Sigmoid colon (tissue), 6 donors: ENCODE measurements at regions not wholly inside any gene's neighbourhood (a gene's known extent, or its start where the extent isn't known, plus 50 kb on each side); places are given as distances from the start of the nearest gene placed in this dataset.
"Not testable (repeated sequence)": the region's sequence is repeated elsewhere in the genome, so short reads cannot be mapped to it uniquely, and the experiment has no call there.

ENCODE experiments used
- DNase-seq: peaks from one replicate; pipeline ENCODE4 v3.0.0-alpha.2; 2019
- H3K27ac ChIP-seq, 4 donors: fragments of 200-600 bp; sonication (generic); one replicate each; pipeline ENCODE4 v1.5.1; 2016 to 2019; ENCODE audit warnings: mild to moderate bottlenecking in 1 of 4
- H3K27me3 ChIP-seq, 3 donors: fragments of 200-600 bp; sonication (generic); one replicate each; pipeline ENCODE4 v1.5.1; 2019; ENCODE audit warnings: mild to moderate bottlenecking in 1 of 3
- H3K36me3 ChIP-seq, 4 donors: fragments of 200-600 bp; sonication (generic); one replicate each; pipeline ENCODE4 v1.5.1; 2016 to 2019
- H3K4me1 ChIP-seq, 4 donors: fragments of 200-600 bp; sonication (generic); one replicate each; pipeline ENCODE4 v1.5.1; 2017 to 2019
- H3K4me3 ChIP-seq, 4 donors: fragments of 200-600 bp; sonication (generic); one replicate each; pipeline ENCODE4 v1.5.1; 2017 to 2019; ENCODE audit warnings: mild to moderate bottlenecking in 2 of 4, moderate library complexity in 1 of 4
- H3K9me3 ChIP-seq, 4 donors: fragments of 200-600 bp in 3 of 4; sonication (generic) in 3 of 4; one replicate each; pipeline versions ENCODE4 v1.5.1 to v1.6.1; 2013 to 2019
- EP300 ChIP-seq, 4 donors: sonication (generic); formaldehyde crosslinking; IDR thresholded peaks; one replicate each; pipeline ENCODE4 v1.6.1; 2017; ENCODE audit warnings: antibody characterized with exemption in 4 of 4
- POLR2A ChIP-seq, 2 donors: fragments of 450-650 bp; IDR thresholded peaks; one replicate each; pipeline ENCODE4 v1.6.1; 2016; ENCODE audit warnings: antibody characterized with exemption in 2 of 2, mild to moderate bottlenecking in 2 of 2, moderate library complexity in 2 of 2
- POLR2AphosphoS5 ChIP-seq, 4 donors: sonication (generic); formaldehyde crosslinking; IDR thresholded peaks; one replicate each; pipeline ENCODE4 v1.6.1; 2017; ENCODE audit warnings: antibody characterized with exemption in 4 of 4
- WGBS, 2 donors: extraction: QIAGEN DNeasy Blood & Tissue Kit; methylation state at CpG; one replicate each; pipeline ENCODE4 v1.1.7; 2013; 5-methylcytosine and 5-hydroxymethylcytosine counted together
- intact Hi-C: fragments of 100-400 bp; cut with DNase I; formaldehyde crosslinking; loops from one replicate; pipeline ENCODE4 v1.15.1; 2023
- TF ChIP-seq, protein P1 (sequence below), 4 experiments: fragments of 450-650 bp in 3 of 4; fragments of 200-600 bp in 1 of 4; IDR thresholded peaks; one replicate each; pipeline ENCODE4 v1.5.1; 2016 to 2019; ENCODE audit warnings: antibody characterized with exemption in 4 of 4, mild to moderate bottlenecking in 3 of 4, moderate library complexity in 2 of 4
- donor health status: healthy with polysubstance abuse.
- donor health status: healthy.

GRCh38 chr3:151592287-151592686 lies 131.4 kb upstream of the IGSF10 start:
- intact Hi-C loops = no loop called here
- Histone ChIP-seq H3K27ac (no peak overlapping the region), H3K4me1 (no peaks in the 10 kb centered on the region), H3K36me3 (no peaks in the 10 kb centered on the region), H3K9me3 (no peaks in the 10 kb centered on the region), H3K4me3 (no peak overlapping the region), H3K27me3 (no peaks in the 10 kb centered on the region)
- DNase-seq = no peak
- TF ChIP-seq EP300 (IDR thresholded peaks at IDR 0.05) (no peak), POLR2A (IDR thresholded peaks at IDR 0.05) (no peak), POLR2AphosphoS5 (IDR thresholded peaks at IDR 0.05) (no peak)
- TF ChIP-seq, protein P1, sequence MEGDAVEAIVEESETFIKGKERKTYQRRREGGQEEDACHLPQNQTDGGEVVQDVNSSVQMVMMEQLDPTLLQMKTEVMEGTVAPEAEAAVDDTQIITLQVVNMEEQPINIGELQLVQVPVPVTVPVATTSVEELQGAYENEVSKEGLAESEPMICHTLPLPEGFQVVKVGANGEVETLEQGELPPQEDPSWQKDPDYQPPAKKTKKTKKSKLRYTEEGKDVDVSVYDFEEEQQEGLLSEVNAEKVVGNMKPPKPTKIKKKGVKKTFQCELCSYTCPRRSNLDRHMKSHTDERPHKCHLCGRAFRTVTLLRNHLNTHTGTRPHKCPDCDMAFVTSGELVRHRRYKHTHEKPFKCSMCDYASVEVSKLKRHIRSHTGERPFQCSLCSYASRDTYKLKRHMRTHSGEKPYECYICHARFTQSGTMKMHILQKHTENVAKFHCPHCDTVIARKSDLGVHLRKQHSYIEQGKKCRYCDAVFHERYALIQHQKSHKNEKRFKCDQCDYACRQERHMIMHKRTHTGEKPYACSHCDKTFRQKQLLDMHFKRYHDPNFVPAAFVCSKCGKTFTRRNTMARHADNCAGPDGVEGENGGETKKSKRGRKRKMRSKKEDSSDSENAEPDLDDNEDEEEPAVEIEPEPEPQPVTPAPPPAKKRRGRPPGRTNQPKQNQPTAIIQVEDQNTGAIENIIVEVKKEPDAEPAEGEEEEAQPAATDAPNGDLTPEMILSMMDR (IDR thresholded peaks at IDR 0.05) = no peak

DNA sequence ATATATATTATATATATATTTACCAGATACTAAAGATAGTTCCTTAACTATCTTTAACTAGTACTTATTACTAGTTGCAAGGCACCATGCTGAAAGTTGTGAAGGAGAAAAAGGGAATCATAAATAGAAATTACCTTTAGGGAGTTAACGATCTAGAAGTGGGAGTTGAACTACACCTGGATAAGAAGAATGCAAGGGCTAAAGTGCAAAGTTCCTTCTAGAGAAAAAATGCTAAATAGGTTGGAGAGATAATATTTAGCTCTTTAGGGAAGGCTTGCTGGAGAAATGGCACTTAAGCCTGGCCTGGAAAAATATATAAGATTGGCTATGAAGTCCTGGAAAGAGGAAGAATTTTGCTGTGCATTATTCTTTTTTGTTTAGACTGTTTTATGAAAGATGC lies 130.6 kb upstream of the IGSF10 start:
- intact Hi-C loops = no loop called here
- H3K27ac ChIP-seq = no peak overlapping the region
- no peaks in the 10 kb centered on the region for H3K36me3 ChIP-seq
- H3K9me3 ChIP-seq = no peaks in the 10 kb centered on the region
- TF ChIP-seq POLR2AphosphoS5 (IDR thresholded peaks at IDR 0.05) (no peak), EP300 (IDR thresholded peaks at IDR 0.05) (no peak), POLR2A (IDR thresholded peaks at IDR 0.05) (no peak)
- TF ChIP-seq, protein P1 (IDR thresholded peaks at IDR 0.05) = no peak
- no peaks in the 10 kb centered on the region for H3K4me1 ChIP-seq
- no peaks in the 10 kb centered on the region for H3K27me3 ChIP-seq
- H3K4me3 ChIP-seq = no peak overlapping the region
- no peak for DNase-seq
- 21 to 68% methylated on average over 1 of the region's 1 CpG for WGBS, 2 donors

GRCh38 chr3:151589311-151589710 lies 128.4 kb upstream of the IGSF10 start:
- no peaks in the 10 kb centered on the region for H3K36me3 ChIP-seq
- no peaks in the 10 kb centered on the region for H3K27me3 ChIP-seq
- H3K9me3 ChIP-seq = no peaks in the 10 kb centered on the region
- intact Hi-C loops = no loop called here
- no peak overlapping the region for H3K27ac ChIP-seq
- 86 to 88% methylated on average over 3 of the region's 3 CpGs for WGBS, 2 donors
- H3K4me1 ChIP-seq = no peaks in the 10 kb centered on the region
- H3K4me3 ChIP-seq = no peak overlapping the region
- no peak for DNase-seq
- TF ChIP-seq POLR2AphosphoS5 (IDR thresholded peaks at IDR 0.05) (no peak), EP300 (IDR thresholded peaks at IDR 0.05) (no peak), POLR2A (IDR thresholded peaks at IDR 0.05) (no peak)
- TF ChIP-seq, protein P1 (IDR thresholded peaks at IDR 0.05) = no peak

DNA sequence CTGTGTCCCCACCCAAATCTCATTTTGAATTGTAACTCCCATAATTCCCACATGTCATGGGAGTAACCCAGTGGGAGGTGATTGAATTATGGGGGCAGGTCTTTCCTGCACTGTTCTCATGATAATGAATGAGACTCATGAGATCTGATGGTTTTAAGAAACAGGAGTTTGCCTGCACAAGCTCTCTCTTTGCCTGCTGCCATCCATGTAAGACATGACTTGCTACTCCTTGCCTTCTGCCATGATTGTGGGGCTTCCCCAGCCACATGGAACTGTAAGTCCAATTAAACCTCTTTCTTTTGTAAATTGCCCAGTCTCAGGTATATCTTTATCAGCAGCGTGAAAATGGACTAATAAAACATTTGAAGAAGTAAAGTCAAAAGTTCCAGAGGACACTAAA lies 126.8 kb upstream of the IGSF10 start:
- H3K36me3 ChIP-seq, H3K4me1 ChIP-seq, H3K27me3 ChIP-seq, DNase-seq, H3K9me3 ChIP-seq, intact Hi-C loops, H3K4me3 ChIP-seq, H3K27ac ChIP-seq: not testable (repeated sequence)
- WGBS, 2 donors = 94 to 96% methylated on average over 1 of the region's 1 CpG

DNA sequence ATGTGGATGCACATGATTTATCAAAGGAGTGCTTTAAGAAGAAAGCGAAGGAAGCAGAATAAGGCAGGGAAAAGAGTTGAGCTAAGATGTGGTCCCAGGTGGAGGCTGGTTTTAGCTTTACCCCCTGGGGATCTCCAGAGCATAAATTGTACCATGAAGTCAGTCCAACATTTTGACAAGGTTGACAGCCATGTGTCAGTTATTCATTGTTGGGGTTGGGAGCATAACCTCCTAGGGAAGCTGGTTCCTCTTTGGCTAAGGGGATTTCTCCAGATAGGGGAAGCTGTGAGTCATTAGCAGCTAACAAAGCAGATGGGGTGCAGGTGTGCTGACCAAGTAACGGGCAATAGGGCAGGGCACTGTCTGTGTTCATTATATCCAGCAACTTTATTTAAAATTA lies 123.7 kb upstream of the IGSF10 start:
- DNase-seq = no peak
- no peaks in the 10 kb centered on the region for H3K27me3 ChIP-seq
- no peaks in the 10 kb centered on the region for H3K36me3 ChIP-seq
- H3K27ac ChIP-seq = no peak overlapping the region
- peaks cover 0 to 14% (median 8%) of the 10 kb centered on the region in 4 donors for H3K4me1 ChIP-seq
- H3K9me3 ChIP-seq = no peaks in the 10 kb centered on the region
- intact Hi-C loops = no loop called here
- 54 to 68% methylated on average over 2 of the region's 2 CpGs for WGBS, 2 donors
- TF ChIP-seq, protein P1 (IDR thresholded peaks at IDR 0.05) = no peak
- no peak for TF ChIP-seq POLR2A (IDR thresholded peaks at IDR 0.05)
- no peak for TF ChIP-seq EP300 (IDR thresholded peaks at IDR 0.05)
- TF ChIP-seq POLR2AphosphoS5 (IDR thresholded peaks at IDR 0.05) = no peak
- no peak overlapping the region for H3K4me3 ChIP-seq
